GM21786 (cell line): ENCODE measurements at regions not wholly inside any gene's neighbourhood (a gene's known extent, or its start where the extent isn't known, plus 50 kb on each side); places are given as distances from the start of the nearest gene placed in this dataset.
"Not testable (repeated sequence)": the region's sequence is repeated elsewhere in the genome, so short reads cannot be mapped to it uniquely, and the experiment has no call there.

Experiments used
- ATAC-seq: cut with Tn5 transposase; IDR thresholded peaks from one replicate; pipeline ENCODE4 v1.9.1; 2021; ENCODE audit not compliant: unreplicated experiment

- no peak for ATAC-seq
Observed at GRCh38 chr5:159496773-159497172, 166.5 kb upstream of the IL12B start.

- no peak for ATAC-seq
Observed at GRCh38 chr5:159497221-159497620, 166.9 kb upstream of the IL12B start.

- ATAC-seq: no peak
Observed at GRCh38 chr5:159498630-159499029, 168.3 kb upstream of the IL12B start.

GRCh38 chr5:159502116-159502515 lies 171.8 kb upstream of the IL12B start:
- not testable (repeated sequence) for ATAC-seq

- no peak for ATAC-seq
Observed at GRCh38 chr5:159503236-159503635, 172.9 kb upstream of the IL12B start.

- no peak for ATAC-seq
Observed at GRCh38 chr5:159504106-159504856, 174.0 kb upstream of the IL12B start.

- peak; percentile 60 for ATAC-seq
Observed at GRCh38 chr5:159504857-159505304, 174.6 kb upstream of the IL12B start.

GRCh38 chr5:159507055-159507454 lies 176.8 kb upstream of the IL12B start:
- no peak for ATAC-seq

GRCh38 chr5:159507661-159508060 lies 177.4 kb upstream of the IL12B start:
- no peak for ATAC-seq

GRCh38 chr5:159508344-159508743 lies 178.1 kb upstream of the IL12B start:
- no peak for ATAC-seq

GRCh38 chr5:159509002-159509660 lies 178.8 kb upstream of the IL12B start:
- no peak for ATAC-seq

GRCh38 chr5:159510282-159510681 lies 180.0 kb upstream of the IL12B start:
- ATAC-seq: no peak

- no peak for ATAC-seq
Observed at GRCh38 chr5:159511570-159511969, 181.3 kb upstream of the IL12B start.

- no peak for ATAC-seq
Observed at GRCh38 chr5:159512064-159512463, 181.8 kb upstream of the IL12B start.

GRCh38 chr5:159514229-159514810 lies 184.0 kb upstream of the IL12B start:
- ATAC-seq: no peak

GRCh38 chr5:159515197-159515596 lies 184.9 kb upstream of the IL12B start:
- ATAC-seq: no peak

- peak; percentile 93 for ATAC-seq
Observed at GRCh38 chr5:159515909-159516415, 185.7 kb upstream of the IL12B start.

GRCh38 chr5:159518371-159518770 lies 188.1 kb upstream of the IL12B start:
- ATAC-seq: no peak

GRCh38 chr5:159519365-159519764 lies 189.1 kb upstream of the IL12B start:
- ATAC-seq: no peak

- no peak for ATAC-seq
Observed at GRCh38 chr5:159522841-159523240, 192.6 kb upstream of the IL12B start.

GRCh38 chr5:159524279-159524678 lies 194.0 kb upstream of the IL12B start:
- not testable (repeated sequence) for ATAC-seq

GRCh38 chr5:159525117-159525516 lies 194.8 kb upstream of the IL12B start:
- no peak for ATAC-seq
